NAMALWA (cell line): ENCODE measurements at regions not wholly inside any gene's neighbourhood (a gene's known extent, or its start where the extent isn't known, plus 50 kb on each side); places are given as distances from the start of the nearest gene placed in this dataset.
"Not testable (repeated sequence)": the region's sequence is repeated elsewhere in the genome, so short reads cannot be mapped to it uniquely, and the experiment has no call there.

Experiments
- DNase-seq: peaks from one replicate; pipeline ENCODE4 v3.0.0-alpha.2; 2015; ENCODE audit warnings: low spot score

DNA sequence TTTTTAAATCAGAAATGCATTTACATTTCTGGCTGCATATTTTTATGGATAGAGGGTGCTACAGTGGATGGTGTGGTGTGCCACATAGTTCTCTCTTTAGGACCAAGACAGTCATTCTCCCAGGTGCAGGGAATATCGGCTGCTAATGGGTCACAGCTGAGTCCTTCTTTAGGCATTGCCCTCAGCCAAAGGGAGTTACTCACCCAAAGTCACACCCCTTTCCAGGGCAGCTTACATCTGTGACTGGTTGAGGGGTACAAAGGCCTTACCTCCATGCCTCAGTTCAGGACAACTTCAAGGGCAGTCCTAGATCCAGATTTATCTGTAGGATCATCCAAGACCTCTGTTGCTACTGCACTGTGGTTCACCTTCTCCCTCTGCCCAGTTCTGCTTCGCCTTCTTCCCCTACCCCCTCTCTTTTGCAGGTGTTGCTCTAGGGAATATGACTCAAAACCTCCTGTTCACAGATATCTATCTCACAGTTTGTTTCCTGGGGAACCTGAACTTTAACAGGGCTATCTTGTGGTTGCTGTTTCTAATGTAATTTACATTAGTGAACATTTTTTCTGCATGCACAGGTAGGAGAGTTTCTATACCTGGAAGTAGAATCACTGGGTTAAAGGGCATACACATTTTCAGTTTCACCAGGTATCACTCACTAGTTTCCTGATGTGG, 413.9 kb downstream of the RPS6KC1 start:
- no peak for DNase-seq

DNA sequence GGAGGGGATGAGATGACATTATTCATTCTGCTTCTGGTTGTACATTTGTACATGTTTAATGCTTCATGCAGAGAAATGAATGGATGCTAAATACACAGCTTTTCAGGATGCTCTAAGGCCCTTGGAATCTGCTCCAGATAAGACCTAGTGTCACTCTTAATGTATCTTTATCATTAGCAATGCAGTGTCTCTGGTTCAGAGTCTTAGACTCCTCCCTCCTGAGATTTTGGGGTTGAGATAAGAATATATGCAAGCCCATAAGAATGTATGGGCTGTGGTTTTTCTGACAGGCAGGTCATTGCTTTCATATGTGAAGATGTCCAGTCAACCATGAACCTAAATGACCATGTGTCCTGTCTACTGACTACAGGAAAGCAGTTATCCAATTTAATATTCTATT, 415.5 kb downstream of the RPS6KC1 start:
- no peak for DNase-seq

GRCh38 chr1:213474054-213474453, 423.0 kb downstream of the RPS6KC1 start:
- no peak for DNase-seq

- DNase-seq: no peak
These were observed 430.4 kb downstream of the RPS6KC1 start for GRCh38 chr1:213481395-213481794.

- DNase-seq: no peak
These were observed 433.3 kb downstream of the RPS6KC1 start for GRCh38 chr1:213484333-213484732.

DNA sequence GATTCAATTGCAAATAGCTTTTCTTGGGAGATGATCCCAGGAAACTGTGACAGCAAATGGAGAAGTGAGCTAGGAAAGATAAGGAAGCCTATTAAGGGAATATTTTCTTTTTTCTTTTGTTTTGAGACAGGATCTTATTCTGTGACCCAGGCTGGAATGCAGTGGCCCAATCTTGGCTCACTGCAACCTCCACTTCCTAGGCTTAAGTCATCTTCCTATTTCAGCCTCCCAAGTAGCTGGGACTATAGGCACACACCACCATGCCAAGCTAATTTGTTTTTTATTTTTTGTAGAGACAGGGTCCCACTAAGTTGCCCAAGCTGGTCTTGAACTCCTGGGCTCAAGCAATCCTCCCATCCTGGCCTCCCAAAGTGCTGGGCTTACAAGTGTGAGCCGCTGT, 433.7 kb downstream of the RPS6KC1 start:
- no peak for DNase-seq

GRCh38 chr1:213486488-213486887, 435.4 kb downstream of the RPS6KC1 start:
- no peak for DNase-seq

GRCh38 chr1:213491468-213491867, 440.4 kb downstream of the RPS6KC1 start:
- no peak for DNase-seq

DNA sequence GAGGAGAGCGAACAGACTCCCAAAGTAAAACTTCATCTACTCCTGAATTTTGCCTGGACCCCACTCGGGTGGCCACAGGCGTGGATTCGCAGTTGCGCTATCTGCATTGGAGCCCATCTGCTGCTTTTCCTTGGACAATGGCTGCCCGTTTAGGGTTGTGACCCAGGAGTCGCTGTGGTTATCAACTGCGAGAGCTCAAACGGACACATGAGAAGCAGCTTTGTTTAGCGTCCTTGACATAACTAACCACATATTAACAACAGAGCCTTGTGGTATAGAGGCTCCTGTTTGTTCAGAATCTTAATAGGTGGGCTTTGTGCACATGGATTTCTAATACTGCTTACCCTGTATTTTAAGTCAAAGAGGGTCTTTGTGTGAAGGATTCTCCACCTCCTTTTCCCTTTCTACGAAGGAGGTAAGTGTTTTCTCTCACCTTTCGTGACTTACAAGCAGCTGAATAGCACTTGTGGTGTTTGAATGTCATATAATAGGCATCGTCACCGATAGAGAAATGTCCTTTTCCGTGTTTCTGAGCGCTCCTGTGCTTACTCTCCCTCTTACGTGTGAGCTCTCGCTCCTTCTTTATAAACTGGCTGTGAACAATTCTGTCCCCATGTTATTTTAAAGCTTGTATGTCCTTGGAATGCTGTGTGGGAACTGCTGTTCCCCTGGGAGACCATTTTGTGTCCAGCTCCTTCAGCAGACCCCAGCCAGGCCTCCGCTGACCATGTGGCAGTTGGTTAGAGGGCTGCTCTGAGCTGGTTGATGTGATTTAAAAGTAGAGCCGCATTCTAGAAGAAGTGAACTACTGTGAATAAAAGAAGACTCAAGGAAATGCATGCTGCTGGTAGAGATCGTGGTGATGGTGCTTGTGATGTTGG, 441.4 kb downstream of the RPS6KC1 start:
- DNase-seq: no peak

GRCh38 chr1:213499444-213499843, 448.4 kb downstream of the RPS6KC1 start:
- no peak for DNase-seq

DNA sequence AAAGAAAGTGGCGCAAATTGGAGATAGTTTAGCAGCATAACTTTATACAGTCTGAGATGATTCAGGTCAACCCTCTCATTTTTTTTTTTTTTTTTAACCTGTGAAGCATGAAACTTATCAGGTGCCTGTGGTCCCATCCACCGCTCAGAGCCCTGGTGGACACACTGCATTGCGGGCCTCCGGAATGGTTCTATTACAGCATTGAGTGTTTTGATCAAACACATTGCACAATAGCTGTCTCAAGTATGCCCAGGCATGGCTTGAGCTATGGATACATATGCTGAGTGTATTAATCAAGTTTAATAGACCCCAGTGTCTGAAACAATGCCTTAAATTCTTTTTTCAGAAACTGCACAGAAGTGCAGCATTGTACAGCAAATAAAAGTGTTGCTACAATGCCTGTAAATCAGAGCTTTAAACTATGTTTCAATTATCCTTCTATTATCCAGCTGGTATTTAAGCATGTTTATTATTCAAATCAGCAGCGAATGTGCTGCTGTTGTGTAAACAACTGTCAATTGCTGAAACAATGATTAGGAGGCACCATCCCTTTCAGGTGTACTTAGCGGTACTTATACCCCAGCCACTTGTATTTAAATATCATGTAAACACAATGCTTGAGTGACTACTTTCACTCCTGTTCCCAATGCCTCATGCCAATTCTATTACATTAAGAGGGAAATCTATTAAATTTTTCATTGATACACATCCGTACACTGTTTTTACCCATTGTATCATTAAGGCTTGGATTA, 456.6 kb downstream of the RPS6KC1 start:
- DNase-seq: no peak

GRCh38 chr1:213511173-213511572, 460.1 kb downstream of the RPS6KC1 start:
- DNase-seq: no peak

- no peak for DNase-seq
These were observed 461.3 kb downstream of the RPS6KC1 start for GRCh38 chr1:213512316-213512715.

DNA sequence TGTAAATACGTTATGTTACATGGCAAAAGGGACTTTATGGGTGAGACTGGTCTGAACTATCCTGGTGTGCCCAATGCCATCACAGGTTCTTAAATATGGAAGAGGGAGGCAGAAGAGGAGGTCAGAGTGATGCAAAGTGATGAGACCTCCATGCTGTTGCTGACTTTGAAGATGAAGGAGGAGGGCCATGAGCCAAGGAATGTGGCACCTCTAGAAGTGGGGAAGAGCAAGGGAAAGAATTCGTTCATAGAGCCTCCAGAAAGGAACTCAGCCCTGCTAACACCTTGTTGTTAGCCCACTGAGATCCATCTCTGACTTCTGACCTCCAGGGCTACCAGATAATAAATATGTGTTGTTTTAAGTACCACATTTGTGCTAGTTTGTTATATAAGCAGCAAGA, 462.0 kb downstream of the RPS6KC1 start:
- no peak for DNase-seq

DNA sequence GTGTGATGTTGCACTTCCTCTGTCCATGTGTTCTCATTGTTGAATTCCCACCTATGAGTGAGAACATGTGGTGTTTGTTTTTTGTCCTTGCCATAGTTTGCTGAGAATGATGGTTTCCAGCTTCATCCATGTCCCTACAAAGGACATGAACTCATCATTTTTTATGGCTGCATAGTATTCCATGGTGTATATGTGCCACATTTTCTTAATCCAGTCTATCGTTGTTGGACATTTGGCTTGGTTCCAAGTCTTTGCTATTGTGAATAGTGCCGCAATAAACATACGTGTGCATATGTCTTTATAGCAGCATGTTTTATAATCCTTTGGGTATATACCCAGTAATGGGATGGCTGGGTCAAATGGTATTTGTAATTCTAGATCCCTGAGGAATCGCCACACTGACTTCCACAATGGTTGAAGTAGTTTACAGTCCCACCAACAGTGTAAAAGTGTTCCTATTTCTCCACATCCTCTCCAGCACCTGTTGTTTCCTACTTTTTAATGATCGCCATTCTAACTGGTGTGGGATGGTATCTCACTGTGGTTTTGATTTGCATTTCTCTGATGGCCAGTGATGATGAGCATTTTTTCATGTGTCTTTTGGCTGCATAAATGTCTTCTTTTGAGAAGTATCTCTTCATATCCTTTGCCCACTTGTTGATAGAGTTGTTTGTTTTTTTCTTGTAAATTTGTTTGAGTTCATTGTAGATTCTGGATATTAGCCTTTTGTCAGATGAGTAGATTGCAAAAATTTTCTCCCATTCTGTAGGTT, 463.6 kb downstream of the RPS6KC1 start:
- not testable (repeated sequence) for DNase-seq

DNA sequence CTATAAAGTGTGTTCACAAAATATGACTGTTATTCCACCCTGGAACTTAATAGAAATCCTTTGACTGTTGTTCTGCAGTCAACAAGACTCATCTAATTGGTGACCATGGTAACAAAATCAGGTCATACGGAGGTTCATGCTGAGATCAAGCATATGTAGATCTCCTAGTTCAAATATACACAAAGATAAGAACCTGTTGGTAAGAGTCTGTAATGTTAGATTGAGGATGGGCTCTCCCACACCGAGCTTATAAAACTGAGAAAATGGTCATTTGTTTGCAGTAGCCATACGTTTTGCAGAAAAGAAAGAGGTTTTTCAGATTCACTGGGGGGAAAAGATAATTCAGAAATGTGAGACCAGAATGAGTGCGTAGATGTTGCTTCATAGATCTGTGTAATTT, 468.1 kb downstream of the RPS6KC1 start:
- no peak for DNase-seq

GRCh38 chr1:213521206-213521605, 466.6 kb upstream of the PROX1 start:
- no peak for DNase-seq

GRCh38 chr1:213523781-213524398, 463.9 kb upstream of the PROX1 start:
- no peak for DNase-seq

DNA sequence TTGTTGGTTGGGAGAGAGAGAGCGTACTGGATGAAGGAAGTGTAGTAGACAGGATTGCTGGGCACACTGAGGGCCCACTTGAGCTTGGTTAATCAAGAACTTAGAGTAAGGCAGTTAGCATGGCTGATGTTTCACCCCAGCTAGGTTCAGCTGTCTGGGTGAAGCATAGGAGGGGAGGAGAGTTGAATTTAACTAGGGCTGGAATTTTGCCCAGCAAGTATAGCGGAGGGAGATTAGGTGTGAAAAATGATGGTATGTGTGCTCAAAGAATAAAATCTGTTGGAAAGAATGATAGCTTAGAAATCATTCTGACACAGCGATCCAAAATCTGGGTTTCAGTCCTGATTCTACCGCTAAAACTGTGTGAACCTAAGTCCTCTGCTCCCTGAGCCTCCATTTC, 461.5 kb upstream of the PROX1 start:
- DNase-seq: no peak

GRCh38 chr1:213530611-213531320, 457.0 kb upstream of the PROX1 start:
- no peak for DNase-seq
